Stomach (tissue), 4 donors: ENCODE measurements at regions not wholly inside any gene's neighbourhood (a gene's known extent, or its start where the extent isn't known, plus 50 kb on each side); places are given as distances from the start of the nearest gene placed in this dataset.

Source experiments
- EP300 ChIP-seq: sonication (generic); formaldehyde crosslinking; IDR thresholded peaks from one replicate; pipeline ENCODE4 v1.6.1; 2017; ENCODE audit warnings: antibody characterized with exemption
- POLR2A ChIP-seq, 4 donors: fragments of 450-650 bp; IDR thresholded peaks; one replicate each; pipeline ENCODE4 v1.6.1; 2016; ENCODE audit warnings: antibody characterized with exemption in 4 of 4, control low read depth in 2 of 4, mild to moderate bottlenecking in 1 of 4, moderate library complexity in 1 of 4
- POLR2AphosphoS5 ChIP-seq, 3 donors: sonication (generic); formaldehyde crosslinking; IDR thresholded peaks; one replicate each; pipeline ENCODE4 v1.6.1; 2016; ENCODE audit warnings: antibody characterized with exemption in 3 of 3
- TF ChIP-seq, protein P1 (sequence below), 7 experiments: fragments of 450-650 bp in 4 of 7; fragments of 200-600 bp in 3 of 7; sonication (generic) in 3 of 7; IDR thresholded peaks; one replicate each; pipeline ENCODE4 v1.5.1; 2016 to 2019; ENCODE audit warnings: antibody characterized with exemption in 7 of 7, control low read depth in 2 of 7, mild to moderate bottlenecking in 1 of 7

DNA sequence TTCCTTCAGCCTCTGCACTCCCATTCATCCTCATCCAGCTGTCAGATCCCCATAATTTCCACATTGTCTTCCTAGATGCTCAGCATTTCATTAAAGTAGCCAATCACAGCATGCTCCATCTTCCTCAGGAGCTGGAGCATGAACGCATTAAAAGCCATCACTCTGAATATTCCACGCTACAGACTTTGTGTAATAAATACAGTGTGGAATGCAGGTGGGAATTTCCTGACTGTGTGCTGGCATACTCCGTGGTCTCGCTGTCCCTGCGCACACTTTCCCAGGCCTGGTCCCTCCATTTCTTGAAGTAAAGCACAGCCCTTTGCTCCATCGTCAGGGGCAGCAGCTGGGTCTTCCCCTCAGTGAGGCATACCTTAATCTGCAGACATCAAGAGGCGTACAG, 123.7 kb upstream of the NCK2 start:
- TF ChIP-seq, protein P1, sequence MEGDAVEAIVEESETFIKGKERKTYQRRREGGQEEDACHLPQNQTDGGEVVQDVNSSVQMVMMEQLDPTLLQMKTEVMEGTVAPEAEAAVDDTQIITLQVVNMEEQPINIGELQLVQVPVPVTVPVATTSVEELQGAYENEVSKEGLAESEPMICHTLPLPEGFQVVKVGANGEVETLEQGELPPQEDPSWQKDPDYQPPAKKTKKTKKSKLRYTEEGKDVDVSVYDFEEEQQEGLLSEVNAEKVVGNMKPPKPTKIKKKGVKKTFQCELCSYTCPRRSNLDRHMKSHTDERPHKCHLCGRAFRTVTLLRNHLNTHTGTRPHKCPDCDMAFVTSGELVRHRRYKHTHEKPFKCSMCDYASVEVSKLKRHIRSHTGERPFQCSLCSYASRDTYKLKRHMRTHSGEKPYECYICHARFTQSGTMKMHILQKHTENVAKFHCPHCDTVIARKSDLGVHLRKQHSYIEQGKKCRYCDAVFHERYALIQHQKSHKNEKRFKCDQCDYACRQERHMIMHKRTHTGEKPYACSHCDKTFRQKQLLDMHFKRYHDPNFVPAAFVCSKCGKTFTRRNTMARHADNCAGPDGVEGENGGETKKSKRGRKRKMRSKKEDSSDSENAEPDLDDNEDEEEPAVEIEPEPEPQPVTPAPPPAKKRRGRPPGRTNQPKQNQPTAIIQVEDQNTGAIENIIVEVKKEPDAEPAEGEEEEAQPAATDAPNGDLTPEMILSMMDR (IDR thresholded peaks at IDR 0.05), result no peak
- TF ChIP-seq POLR2AphosphoS5 (IDR thresholded peaks at IDR 0.05), result no peak
- TF ChIP-seq POLR2A (IDR thresholded peaks at IDR 0.05), result no peak
- no peak for TF ChIP-seq EP300
